Liver (tissue), 8 donors: ENCODE measurements at regions not wholly inside any gene's neighbourhood (a gene's known extent, or its start where the extent isn't known, plus 50 kb on each side); places are given as distances from the start of the nearest gene placed in this dataset.

Source experiments
- DNase-seq: peaks from one replicate; pipeline ENCODE4 v3.0.0-alpha.2; 2017; ENCODE audit warnings: low spot score
- H3K27ac ChIP-seq, 2 donors: one replicate each; pipeline ENCODE4 v1.7.0; 2013; ENCODE audit warnings: inconsistent platforms in 2 of 2, low read length in 2 of 2, control low read depth in 1 of 2, low read depth in 1 of 2, mild to moderate bottlenecking in 1 of 2
- H3K27me3 ChIP-seq, 4 donors: one replicate each; pipeline versions ENCODE4 v1.6.1 to v1.7.0; 2013; ENCODE audit warnings: low read length in 3 of 4, inconsistent platforms in 1 of 4, mild to moderate bottlenecking in 1 of 4, moderate library complexity in 1 of 4; ENCODE audit not compliant: control insufficient read depth in 4 of 4, insufficient read depth in 4 of 4
- H3K36me3 ChIP-seq, 4 donors: one replicate each; pipeline versions ENCODE4 v1.6.1 to v1.7.0; 2013; ENCODE audit warnings: low read length in 3 of 4, mild to moderate bottlenecking in 3 of 4, low read depth in 1 of 4, moderate library complexity in 1 of 4; ENCODE audit not compliant: control insufficient read depth in 4 of 4, insufficient read depth in 3 of 4
- H3K4me1 ChIP-seq, 4 donors: one replicate each; pipeline versions ENCODE4 v1.6.1 to v1.7.0; 2013; ENCODE audit warnings: low read length in 3 of 4, mild to moderate bottlenecking in 3 of 4, moderate library complexity in 1 of 4; ENCODE audit not compliant: control insufficient read depth in 4 of 4, insufficient read depth in 4 of 4
- H3K4me3 ChIP-seq, 3 donors: one replicate each; pipeline versions ENCODE4 v1.6.1 to v1.7.0; 2013; ENCODE audit warnings: low read length in 3 of 3, control low read depth in 1 of 3, low read depth in 1 of 3, mild to moderate bottlenecking in 1 of 3
- H3K9ac ChIP-seq, 2 donors: one replicate each; pipeline ENCODE4 v1.7.0; 2013; ENCODE audit warnings: low read length in 2 of 2, mild to moderate bottlenecking in 2 of 2, moderate library complexity in 2 of 2, control low read depth in 1 of 2, low read depth in 1 of 2
- H3K9me3 ChIP-seq, 4 donors: one replicate each; pipeline versions ENCODE4 v1.6.1 to v1.7.0; 2013; ENCODE audit warnings: low read length in 3 of 4; ENCODE audit not compliant: control insufficient read depth in 4 of 4
- EGR1 ChIP-seq, 2 donors: IDR thresholded peaks; 2 replicates each; pipeline ENCODE4 v1.6.1; 2016 to 2018; ENCODE audit warnings: antibody characterized with exemption in 2 of 2, low read depth in 2 of 2
- FOXA1 ChIP-seq: IDR thresholded peaks from 2 replicates; pipeline ENCODE4 v1.6.1; 2016; ENCODE audit warnings: antibody characterized with exemption
- FOXA2 ChIP-seq: IDR thresholded peaks from 2 replicates; pipeline ENCODE4 v1.6.1; 2016; ENCODE audit warnings: antibody characterized with exemption
- GABPA ChIP-seq, 2 donors: IDR thresholded peaks in 1 of 2; conservative IDR thresholded peaks in 1 of 2; 2 replicates each; pipeline ENCODE4 v1.6.1; 2016; ENCODE audit warnings: antibody characterized with exemption in 2 of 2, mild to moderate bottlenecking in 1 of 2, moderate library complexity in 1 of 2
- HNF4A ChIP-seq, 2 donors: conservative IDR thresholded peaks; 2 replicates each; pipeline ENCODE4 v1.6.1; 2016; ENCODE audit warnings: antibody characterized with exemption in 2 of 2, mild to moderate bottlenecking in 2 of 2
- HNF4G ChIP-seq: IDR thresholded peaks from 2 replicates; pipeline ENCODE4 v1.6.1; 2016; ENCODE audit warnings: antibody characterized with exemption
- JUND ChIP-seq, 2 donors: IDR thresholded peaks; 2 replicates each; pipeline ENCODE4 v1.6.1; 2016; ENCODE audit warnings: antibody characterized with exemption in 2 of 2
- NR2F2 ChIP-seq: IDR thresholded peaks from 2 replicates; pipeline ENCODE4 v1.6.1; 2016; ENCODE audit warnings: antibody characterized with exemption
- RAD21 ChIP-seq, 2 donors: IDR thresholded peaks; 2 replicates each; pipeline ENCODE4 v1.6.1; 2016; ENCODE audit warnings: antibody characterized with exemption in 2 of 2, mild to moderate bottlenecking in 2 of 2
- RXRA ChIP-seq, 2 donors: IDR thresholded peaks; 2 replicates each; pipeline ENCODE4 v1.6.1; 2017 to 2018; ENCODE audit warnings: antibody characterized with exemption in 2 of 2, mild to moderate bottlenecking in 1 of 2
- SP1 ChIP-seq: IDR thresholded peaks from 2 replicates; pipeline ENCODE4 v1.6.1; 2018; ENCODE audit warnings: antibody characterized with exemption, mild to moderate bottlenecking
- TAF1 ChIP-seq: conservative IDR thresholded peaks from 2 replicates; pipeline ENCODE4 v1.6.1; 2016; ENCODE audit warnings: antibody characterized with exemption, mild to moderate bottlenecking
- YY1 ChIP-seq: IDR thresholded peaks from 2 replicates; pipeline ENCODE4 v1.6.1; 2016; ENCODE audit warnings: antibody characterized with exemption, mild to moderate bottlenecking
- WGBS: extraction: QIAGEN DNeasy Blood & Tissue Kit; methylation state at CpG from one replicate; pipeline ENCODE4 v1.1.7; 2013; 5-methylcytosine and 5-hydroxymethylcytosine counted together
- TF ChIP-seq, protein P1 (sequence below): fragments of 150-350 bp; IDR thresholded peaks from 2 replicates; pipeline ENCODE4 v1.5.1; 2017; ENCODE audit warnings: improper control_type of control experiment, low read depth, low read length; ENCODE audit not compliant: missing input control
- TF ChIP-seq, protein P2 (sequence below): IDR thresholded peaks from 2 replicates; pipeline ENCODE4 v1.6.1; 2016; ENCODE audit warnings: antibody characterized with exemption
- TF ChIP-seq, protein P3 (sequence below): IDR thresholded peaks from 2 replicates; pipeline ENCODE4 v1.6.1; 2016; ENCODE audit warnings: antibody characterized with exemption, mild to moderate bottlenecking
- TF ChIP-seq, protein P4 (sequence below): IDR thresholded peaks from 2 replicates; pipeline ENCODE4 v1.6.1; 2016; ENCODE audit warnings: antibody characterized with exemption
- TF ChIP-seq, protein P5 (sequence below): IDR thresholded peaks from 2 replicates; pipeline ENCODE4 v1.6.1; 2016; ENCODE audit warnings: antibody characterized with exemption
- donor health status: healthy.
- donor health status: healthy.
- donor health status: healthy.
- donor health status: healthy.
- donor health status: healthy.

DNA sequence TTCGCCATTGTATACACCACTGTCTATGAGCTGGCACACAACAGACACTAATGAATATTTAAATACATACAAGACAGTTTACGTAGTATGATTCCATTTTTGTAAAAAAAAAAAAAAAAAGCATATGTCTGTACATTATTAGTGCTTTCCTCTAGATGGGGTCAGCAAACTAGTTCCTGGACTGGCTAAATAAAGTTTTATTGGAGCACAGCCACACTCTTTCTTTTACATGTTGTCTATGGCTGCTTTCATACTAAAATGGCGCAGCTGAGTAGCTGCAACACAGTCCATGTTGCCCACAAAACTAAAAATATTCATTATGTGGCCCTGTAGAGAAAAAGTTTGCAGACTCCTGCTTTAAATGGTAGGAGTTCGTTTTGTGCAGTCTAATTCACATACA, 70.7 kb upstream of the FRMD4B start (continued):
- TF ChIP-seq, protein P1, sequence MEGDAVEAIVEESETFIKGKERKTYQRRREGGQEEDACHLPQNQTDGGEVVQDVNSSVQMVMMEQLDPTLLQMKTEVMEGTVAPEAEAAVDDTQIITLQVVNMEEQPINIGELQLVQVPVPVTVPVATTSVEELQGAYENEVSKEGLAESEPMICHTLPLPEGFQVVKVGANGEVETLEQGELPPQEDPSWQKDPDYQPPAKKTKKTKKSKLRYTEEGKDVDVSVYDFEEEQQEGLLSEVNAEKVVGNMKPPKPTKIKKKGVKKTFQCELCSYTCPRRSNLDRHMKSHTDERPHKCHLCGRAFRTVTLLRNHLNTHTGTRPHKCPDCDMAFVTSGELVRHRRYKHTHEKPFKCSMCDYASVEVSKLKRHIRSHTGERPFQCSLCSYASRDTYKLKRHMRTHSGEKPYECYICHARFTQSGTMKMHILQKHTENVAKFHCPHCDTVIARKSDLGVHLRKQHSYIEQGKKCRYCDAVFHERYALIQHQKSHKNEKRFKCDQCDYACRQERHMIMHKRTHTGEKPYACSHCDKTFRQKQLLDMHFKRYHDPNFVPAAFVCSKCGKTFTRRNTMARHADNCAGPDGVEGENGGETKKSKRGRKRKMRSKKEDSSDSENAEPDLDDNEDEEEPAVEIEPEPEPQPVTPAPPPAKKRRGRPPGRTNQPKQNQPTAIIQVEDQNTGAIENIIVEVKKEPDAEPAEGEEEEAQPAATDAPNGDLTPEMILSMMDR, result no peak
- TF ChIP-seq FOXA2 (no peak), GABPA (IDR thresholded peaks at IDR 0.05 in 1 of 2, conservative IDR thresholded peaks at IDR 0.05 in 1 of 2) (no peak), RAD21 (IDR thresholded peaks at IDR 0.05) (no peak), JUND (IDR thresholded peaks at IDR 0.05) (no peak), NR2F2 (no peak), SP1 (no peak), RXRA (IDR thresholded peaks at IDR 0.05) (no peak), HNF4G (no peak)
- TF ChIP-seq, protein P2, sequence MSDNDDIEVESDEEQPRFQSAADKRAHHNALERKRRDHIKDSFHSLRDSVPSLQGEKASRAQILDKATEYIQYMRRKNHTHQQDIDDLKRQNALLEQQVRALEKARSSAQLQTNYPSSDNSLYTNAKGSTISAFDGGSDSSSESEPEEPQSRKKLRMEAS, result no peak

DNA sequence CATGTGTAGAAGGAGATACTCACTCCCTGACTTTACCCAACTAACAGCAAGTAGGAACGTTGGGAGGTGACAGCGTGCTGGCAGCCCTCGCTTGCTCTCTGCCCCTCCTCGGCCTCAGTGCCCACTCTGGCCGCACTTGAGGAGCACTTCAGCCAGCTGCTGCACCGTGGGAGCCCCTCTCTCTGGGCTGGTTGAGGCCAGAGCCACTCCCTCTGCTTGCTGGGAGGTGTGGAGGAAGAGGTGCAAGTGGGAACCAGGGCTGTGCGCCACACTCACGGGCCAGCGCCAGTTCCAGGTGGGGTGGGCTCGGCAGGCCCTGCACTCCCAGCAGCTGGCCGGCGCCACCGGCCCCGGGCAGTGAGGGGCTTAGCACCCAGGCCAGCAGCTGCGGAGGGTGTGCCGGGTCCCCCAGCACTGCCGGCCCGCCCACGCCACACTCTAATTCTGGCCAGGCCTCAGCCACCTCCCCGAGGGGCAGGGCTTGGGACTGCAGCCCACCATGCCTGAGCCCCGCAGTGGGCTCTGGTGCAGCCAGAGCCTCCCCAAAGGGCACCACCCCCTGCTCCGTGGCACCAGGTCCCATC, 68.4 kb upstream of the FRMD4B start:
- no peak for DNase-seq
- H3K36me3 ChIP-seq, result no peaks in the 10 kb centered on the region
- 92% methylated on average over 22 of the region's 22 CpGs for WGBS
- TF ChIP-seq HNF4G, result no peak
- TF ChIP-seq FOXA2, result no peak
- TF ChIP-seq, protein P2, result no peak
- no peak for TF ChIP-seq RAD21 (IDR thresholded peaks at IDR 0.05)
- TF ChIP-seq GABPA (IDR thresholded peaks at IDR 0.05 in 1 of 2, conservative IDR thresholded peaks at IDR 0.05 in 1 of 2), result no peak
- TF ChIP-seq HNF4A (conservative IDR thresholded peaks at IDR 0.05), result no peak
- no peak for TF ChIP-seq EGR1 (IDR thresholded peaks at IDR 0.05; ENCODE audit: low read depth in 2 of 2)
- TF ChIP-seq, protein P1, result no peak
- TF ChIP-seq, protein P3, sequence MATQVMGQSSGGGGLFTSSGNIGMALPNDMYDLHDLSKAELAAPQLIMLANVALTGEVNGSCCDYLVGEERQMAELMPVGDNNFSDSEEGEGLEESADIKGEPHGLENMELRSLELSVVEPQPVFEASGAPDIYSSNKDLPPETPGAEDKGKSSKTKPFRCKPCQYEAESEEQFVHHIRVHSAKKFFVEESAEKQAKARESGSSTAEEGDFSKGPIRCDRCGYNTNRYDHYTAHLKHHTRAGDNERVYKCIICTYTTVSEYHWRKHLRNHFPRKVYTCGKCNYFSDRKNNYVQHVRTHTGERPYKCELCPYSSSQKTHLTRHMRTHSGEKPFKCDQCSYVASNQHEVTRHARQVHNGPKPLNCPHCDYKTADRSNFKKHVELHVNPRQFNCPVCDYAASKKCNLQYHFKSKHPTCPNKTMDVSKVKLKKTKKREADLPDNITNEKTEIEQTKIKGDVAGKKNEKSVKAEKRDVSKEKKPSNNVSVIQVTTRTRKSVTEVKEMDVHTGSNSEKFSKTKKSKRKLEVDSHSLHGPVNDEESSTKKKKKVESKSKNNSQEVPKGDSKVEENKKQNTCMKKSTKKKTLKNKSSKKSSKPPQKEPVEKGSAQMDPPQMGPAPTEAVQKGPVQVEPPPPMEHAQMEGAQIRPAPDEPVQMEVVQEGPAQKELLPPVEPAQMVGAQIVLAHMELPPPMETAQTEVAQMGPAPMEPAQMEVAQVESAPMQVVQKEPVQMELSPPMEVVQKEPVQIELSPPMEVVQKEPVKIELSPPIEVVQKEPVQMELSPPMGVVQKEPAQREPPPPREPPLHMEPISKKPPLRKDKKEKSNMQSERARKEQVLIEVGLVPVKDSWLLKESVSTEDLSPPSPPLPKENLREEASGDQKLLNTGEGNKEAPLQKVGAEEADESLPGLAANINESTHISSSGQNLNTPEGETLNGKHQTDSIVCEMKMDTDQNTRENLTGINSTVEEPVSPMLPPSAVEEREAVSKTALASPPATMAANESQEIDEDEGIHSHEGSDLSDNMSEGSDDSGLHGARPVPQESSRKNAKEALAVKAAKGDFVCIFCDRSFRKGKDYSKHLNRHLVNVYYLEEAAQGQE, result no peak
- TF ChIP-seq, protein P4, sequence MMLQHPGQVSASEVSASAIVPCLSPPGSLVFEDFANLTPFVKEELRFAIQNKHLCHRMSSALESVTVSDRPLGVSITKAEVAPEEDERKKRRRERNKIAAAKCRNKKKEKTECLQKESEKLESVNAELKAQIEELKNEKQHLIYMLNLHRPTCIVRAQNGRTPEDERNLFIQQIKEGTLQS, result no peak
- no peak for TF ChIP-seq JUND (IDR thresholded peaks at IDR 0.05)
- no peak for TF ChIP-seq SP1
- TF ChIP-seq, protein P5, sequence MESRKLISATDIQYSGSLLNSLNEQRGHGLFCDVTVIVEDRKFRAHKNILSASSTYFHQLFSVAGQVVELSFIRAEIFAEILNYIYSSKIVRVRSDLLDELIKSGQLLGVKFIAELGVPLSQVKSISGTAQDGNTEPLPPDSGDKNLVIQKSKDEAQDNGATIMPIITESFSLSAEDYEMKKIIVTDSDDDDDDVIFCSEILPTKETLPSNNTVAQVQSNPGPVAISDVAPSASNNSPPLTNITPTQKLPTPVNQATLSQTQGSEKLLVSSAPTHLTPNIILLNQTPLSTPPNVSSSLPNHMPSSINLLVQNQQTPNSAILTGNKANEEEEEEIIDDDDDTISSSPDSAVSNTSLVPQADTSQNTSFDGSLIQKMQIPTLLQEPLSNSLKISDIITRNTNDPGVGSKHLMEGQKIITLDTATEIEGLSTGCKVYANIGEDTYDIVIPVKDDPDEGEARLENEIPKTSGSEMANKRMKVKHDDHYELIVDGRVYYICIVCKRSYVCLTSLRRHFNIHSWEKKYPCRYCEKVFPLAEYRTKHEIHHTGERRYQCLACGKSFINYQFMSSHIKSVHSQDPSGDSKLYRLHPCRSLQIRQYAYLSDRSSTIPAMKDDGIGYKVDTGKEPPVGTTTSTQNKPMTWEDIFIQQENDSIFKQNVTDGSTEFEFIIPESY, result no peak
- TF ChIP-seq FOXA1, result no peak
- TF ChIP-seq YY1, result no peak
- no peak for TF ChIP-seq NR2F2
- TF ChIP-seq RXRA (IDR thresholded peaks at IDR 0.05), result no peak
- no peak for TF ChIP-seq TAF1
- no peak overlapping the region for H3K27ac ChIP-seq
- H3K9ac ChIP-seq, result no peak overlapping the region
- peaks cover 0 to 2% (median 0%) of the 10 kb centered on the region in 4 donors for H3K9me3 ChIP-seq
- H3K4me1 ChIP-seq, result no peaks in the 10 kb centered on the region
- no peak overlapping the region for H3K4me3 ChIP-seq
- no peaks in the 10 kb centered on the region for H3K27me3 ChIP-seq
